Stimulated activated naive CD8-positive, alpha-beta T cell treated with anti-CD3 and anti-CD28 coated beads, Interleukin-15, amount 100 ng/mL, for 72 hours (primary cell): ENCODE measurements at regions not wholly inside any gene's neighbourhood (a gene's known extent, or its start where the extent isn't known, plus 50 kb on each side); places are given as distances from the start of the nearest gene placed in this dataset.

Experiments
- ATAC-seq: fragments of 150-1000 bp; cut with Tn5 transposase; 2 replicates; pipeline ENCODE4 v1.10.0; 2021; ENCODE audit warnings: mild to moderate bottlenecking, moderate library complexity
- DNase-seq, 2 donors: peaks; one replicate each; pipeline ENCODE4 v3.0.0; 2021 to 2022
- H3K27ac Mint-ChIP-seq, 2 donors: one replicate each; pipeline ENCODE4 v1.8.0; 2022; ENCODE audit warnings: mild to moderate bottlenecking in 2 of 2, mixed read lengths in 2 of 2, moderate library complexity in 2 of 2
- H3K27me3 Mint-ChIP-seq: one replicate; pipeline ENCODE4 v1.8.0; 2022; ENCODE audit warnings: mixed read lengths
- H3K4me1 Mint-ChIP-seq: one replicate; pipeline ENCODE4 v1.8.0; 2022; ENCODE audit warnings: mild to moderate bottlenecking, mixed read lengths
- H3K4me3 Mint-ChIP-seq, 2 donors: one replicate each; pipeline ENCODE4 v1.8.0; 2022; ENCODE audit warnings: mild to moderate bottlenecking in 2 of 2, mixed read lengths in 2 of 2, moderate library complexity in 1 of 2
- H3K9me3 Mint-ChIP-seq, 2 donors: one replicate each; pipeline ENCODE4 v1.8.0; 2022; ENCODE audit warnings: mixed read lengths in 2 of 2

- H3K27me3 Mint-ChIP-seq: no peaks in the 10 kb centered on the region
- H3K4me3 Mint-ChIP-seq: no peak overlapping the region
- ATAC-seq (no peak), DNase-seq (no peak)
- peaks cover 0 to under 1% of the 10 kb centered on the region in 2 donors for H3K9me3 Mint-ChIP-seq
- no peaks in the 10 kb centered on the region for H3K4me1 Mint-ChIP-seq
- no peak overlapping the region for H3K27ac Mint-ChIP-seq
Measured at GRCh38 chr17:72008236-72008876, 112.5 kb upstream of the SOX9 start.

GRCh38 chr17:72011561-72011960, 109.3 kb upstream of the SOX9 start:
- Mint-ChIP-seq H3K9me3 (peaks cover 11 to 14% of the 10 kb centered on the region in 2 donors), H3K27me3 (no peaks in the 10 kb centered on the region), H3K4me1 (no peaks in the 10 kb centered on the region), H3K27ac (no peak overlapping the region), H3K4me3 (no peak overlapping the region)
- ATAC-seq (no peak), DNase-seq (no peak)

GRCh38 chr17:72021417-72022041, 99.3 kb upstream of the SOX9 start:
- DNase-seq (no peak), ATAC-seq (no peak)
- H3K9me3 Mint-ChIP-seq: peaks cover 4 to 7% of the 10 kb centered on the region in 2 donors
- H3K4me1 Mint-ChIP-seq: no peaks in the 10 kb centered on the region
- peaks cover 11% of the 10 kb centered on the region for H3K27me3 Mint-ChIP-seq
- H3K27ac Mint-ChIP-seq: no peak overlapping the region
- no peak overlapping the region for H3K4me3 Mint-ChIP-seq

GRCh38 chr17:72022328-72023275, 98.2 kb upstream of the SOX9 start:
- H3K4me3 Mint-ChIP-seq: no peak overlapping the region
- ATAC-seq (no peak), DNase-seq (no peak)
- H3K27ac Mint-ChIP-seq: no peak overlapping the region
- peaks cover 3 to 4% of the 10 kb centered on the region in 2 donors for H3K9me3 Mint-ChIP-seq
- peaks cover 18% of the 10 kb centered on the region for H3K27me3 Mint-ChIP-seq
- no peaks in the 10 kb centered on the region for H3K4me1 Mint-ChIP-seq

- Mint-ChIP-seq H3K27me3 (peaks cover 20% of the 10 kb centered on the region), H3K4me1 (peaks cover 6% of the 10 kb centered on the region), H3K4me3 (no peak overlapping the region), H3K9me3 (no peaks in the 10 kb centered on the region), H3K27ac (no peak overlapping the region)
- DNase-seq (no peak), ATAC-seq (no peak)
Measured at GRCh38 chr17:72024457-72024856, 96.4 kb upstream of the SOX9 start.

- Mint-ChIP-seq H3K27me3 (peaks cover 20% of the 10 kb centered on the region), H3K27ac (no peak overlapping the region), H3K9me3 (no peaks in the 10 kb centered on the region), H3K4me3 (no peak overlapping the region), H3K4me1 (peaks cover 9% of the 10 kb centered on the region)
- ATAC-seq: no peak
- no peak for DNase-seq
Measured at GRCh38 chr17:72025113-72025512, 95.7 kb upstream of the SOX9 start.

- Mint-ChIP-seq H3K27me3 (peaks cover 9% of the 10 kb centered on the region), H3K9me3 (no peaks in the 10 kb centered on the region), H3K4me1 (peaks cover 16% of the 10 kb centered on the region), H3K4me3 (peak overlapping the region; percentile 67 to 82), H3K27ac (peak overlapping the region; percentile 82 to 85)
- peak; percentile 17 to 18 for DNase-seq
- ATAC-seq: peak; percentile 73
Measured at GRCh38 chr17:72030067-72030899, 90.5 kb upstream of the SOX9 start.

GRCh38 chr17:72031219-72031884, 89.5 kb upstream of the SOX9 start:
- H3K27ac Mint-ChIP-seq: no peak overlapping the region
- H3K27me3 Mint-ChIP-seq: peaks cover 13% of the 10 kb centered on the region
- H3K4me1 Mint-ChIP-seq: peaks cover 16% of the 10 kb centered on the region
- H3K4me3 Mint-ChIP-seq: no peak overlapping the region
- ATAC-seq (no peak), DNase-seq (no peak)
- H3K9me3 Mint-ChIP-seq: no peaks in the 10 kb centered on the region

GRCh38 chr17:72033334-72033733, 87.5 kb upstream of the SOX9 start:
- H3K4me3 Mint-ChIP-seq: no peak overlapping the region
- DNase-seq (no peak), ATAC-seq (no peak)
- no peaks in the 10 kb centered on the region for H3K9me3 Mint-ChIP-seq
- H3K4me1 Mint-ChIP-seq: peaks cover 16% of the 10 kb centered on the region
- H3K27me3 Mint-ChIP-seq: peaks cover 7% of the 10 kb centered on the region
- no peak overlapping the region for H3K27ac Mint-ChIP-seq

GRCh38 chr17:72034000-72034399, 86.8 kb upstream of the SOX9 start:
- Mint-ChIP-seq H3K4me1 (peaks cover 15% of the 10 kb centered on the region), H3K27ac (no peak overlapping the region), H3K9me3 (no peaks in the 10 kb centered on the region), H3K27me3 (peaks cover 7% of the 10 kb centered on the region), H3K4me3 (no peak overlapping the region)
- DNase-seq (no peak), ATAC-seq (no peak)

GRCh38 chr17:72038427-72038826, 82.4 kb upstream of the SOX9 start:
- DNase-seq (no peak), ATAC-seq (no peak)
- peaks cover 7% of the 10 kb centered on the region for H3K27me3 Mint-ChIP-seq
- no peaks in the 10 kb centered on the region for H3K4me1 Mint-ChIP-seq
- no peaks in the 10 kb centered on the region for H3K9me3 Mint-ChIP-seq
- H3K27ac Mint-ChIP-seq: no peak overlapping the region
- H3K4me3 Mint-ChIP-seq: no peak overlapping the region

- Mint-ChIP-seq H3K27ac (no peak overlapping the region), H3K4me1 (no peaks in the 10 kb centered on the region)
Measured at GRCh38 chr17:72039490-72039889, 81.3 kb upstream of the SOX9 start.

GRCh38 chr17:72046178-72046577, 74.6 kb upstream of the SOX9 start:
- DNase-seq (no peak), ATAC-seq (no peak)
- Mint-ChIP-seq H3K9me3 (peaks cover 4 to 11% of the 10 kb centered on the region in 2 donors), H3K27ac (no peak overlapping the region), H3K27me3 (no peaks in the 10 kb centered on the region), H3K4me3 (no peak overlapping the region), H3K4me1 (no peaks in the 10 kb centered on the region)

More at GRCh38 chr17:72039490-72039889, 81.3 kb upstream of the SOX9 start:
- no peak for DNase-seq
- Mint-ChIP-seq H3K4me3 (no peak overlapping the region), H3K27me3 (peaks cover 7% of the 10 kb centered on the region), H3K9me3 (no peaks in the 10 kb centered on the region)
- no peak for ATAC-seq

- Mint-ChIP-seq H3K27me3 (no peaks in the 10 kb centered on the region), H3K27ac (no peak overlapping the region), H3K4me1 (no peaks in the 10 kb centered on the region), H3K9me3 (peaks cover 4 to 11% of the 10 kb centered on the region in 2 donors), H3K4me3 (no peak overlapping the region)
- no peak for ATAC-seq
- no peak for DNase-seq
Measured at GRCh38 chr17:72046643-72047612, 73.9 kb upstream of the SOX9 start.
